Spleen (tissue), 11 donors: ENCODE measurements at regions not wholly inside any gene's neighbourhood (a gene's known extent, or its start where the extent isn't known, plus 50 kb on each side); places are given as distances from the start of the nearest gene placed in this dataset.

Source experiments
- DNase-seq: peaks from one replicate; pipeline ENCODE4 v3.0.0-alpha.2; 2020
- H3K27ac ChIP-seq, 8 donors: fragments of 200-600 bp; sonication (generic) in 7 of 8; 1 replicate in 4 of 8; 2 replicates in 4 of 8; pipeline versions ENCODE4 v1.5.0 to v1.8.0; 2016 to 2021; ENCODE audit warnings: inconsistent platforms in 4 of 8, mild to moderate bottlenecking in 4 of 8, moderate library complexity in 1 of 8
- H3K27me3 ChIP-seq, 7 donors: fragments of 200-600 bp; sonication (generic) in 6 of 7; replicated peaks in 1 of 7; 1 replicate in 4 of 7; 2 replicates in 3 of 7; pipeline versions ENCODE4 v1.5.0 to v1.8.0; 2016 to 2021; ENCODE audit warnings: inconsistent platforms in 3 of 7, mild to moderate bottlenecking in 1 of 7
- H3K36me3 ChIP-seq, 6 donors: fragments of 200-600 bp; sonication (generic) in 5 of 6; 1 replicate in 4 of 6; 2 replicates in 2 of 6; pipeline versions ENCODE4 v1.5.0 to v1.8.0; 2016 to 2021; ENCODE audit warnings: inconsistent platforms in 2 of 6
- H3K4me1 ChIP-seq, 6 donors: fragments of 200-600 bp; sonication (generic) in 5 of 6; 1 replicate in 3 of 6; 2 replicates in 3 of 6; pipeline versions ENCODE4 v1.5.0 to v1.8.0; 2016 to 2021; ENCODE audit warnings: inconsistent platforms in 3 of 6
- H3K4me3 ChIP-seq, 8 donors: fragments of 200-600 bp; sonication (generic) in 7 of 8; 1 replicate in 4 of 8; 2 replicates in 4 of 8; pipeline versions ENCODE4 v1.5.0 to v1.8.0; 2016 to 2021; ENCODE audit warnings: inconsistent platforms in 4 of 8, mild to moderate bottlenecking in 4 of 8, moderate library complexity in 2 of 8
- H3K9me3 ChIP-seq, 8 donors: fragments of 200-600 bp; sonication (generic) in 7 of 8; 1 replicate in 4 of 8; 2 replicates in 4 of 8; pipeline versions ENCODE4 v1.5.0 to v1.8.0; 2016 to 2021; ENCODE audit warnings: inconsistent platforms in 4 of 8
- POLR2A ChIP-seq, 3 donors: fragments of 450-650 bp; IDR thresholded peaks; one replicate each; pipeline ENCODE4 v1.5.1; 2017; ENCODE audit warnings: antibody characterized with exemption in 3 of 3, mild to moderate bottlenecking in 1 of 3
- POLR2AphosphoS5 ChIP-seq, 3 donors: sonication (generic); formaldehyde crosslinking; IDR thresholded peaks; one replicate each; pipeline ENCODE4 v1.5.1; 2017; ENCODE audit warnings: antibody characterized with exemption in 3 of 3
- WGBS, 5 donors: extraction: QIAGEN DNeasy Blood & Tissue Kit in 3 of 5; methylation state at CpG; one replicate each; pipeline versions ENCODE4 v1.1.5 to v1.1.7; 2013 to 2018; 5-methylcytosine and 5-hydroxymethylcytosine counted together
- intact Hi-C: fragments of 100-400 bp; cut with DNase I; formaldehyde crosslinking; loops from one replicate; pipeline ENCODE4 v1.15.0; 2023; ENCODE audit warnings: low total_unique reads
- TF ChIP-seq, protein P1 (sequence below), 11 experiments: fragments of 200-600 bp in 7 of 11; fragments of 450-650 bp in 4 of 11; sonication (generic) in 4 of 11; IDR thresholded peaks in 8 of 11; conservative IDR thresholded peaks in 3 of 11; 1 replicate in 7 of 11; 2 replicates in 4 of 11; pipeline versions ENCODE4 v1.4.0 to v1.8.0; 2016 to 2021; ENCODE audit warnings: antibody characterized with exemption in 11 of 11, inconsistent platforms in 4 of 11, mild to moderate bottlenecking in 1 of 11
- donor health status: healthy with polysubstance abuse.
- donor health status: DM: no; HTN: no; CAD: no; lungs with moderate emphysema.
- donor health status: DM: no; HTN: no; CAD: no.
- donor health status: Bipolar disorder and iron deficiency.
- donor health status: healthy.
- donor health status: DM: no; HTN: no; CAD: no.
- donor health status: DM: yes; HTN: yes; CAD: no.

DNA sequence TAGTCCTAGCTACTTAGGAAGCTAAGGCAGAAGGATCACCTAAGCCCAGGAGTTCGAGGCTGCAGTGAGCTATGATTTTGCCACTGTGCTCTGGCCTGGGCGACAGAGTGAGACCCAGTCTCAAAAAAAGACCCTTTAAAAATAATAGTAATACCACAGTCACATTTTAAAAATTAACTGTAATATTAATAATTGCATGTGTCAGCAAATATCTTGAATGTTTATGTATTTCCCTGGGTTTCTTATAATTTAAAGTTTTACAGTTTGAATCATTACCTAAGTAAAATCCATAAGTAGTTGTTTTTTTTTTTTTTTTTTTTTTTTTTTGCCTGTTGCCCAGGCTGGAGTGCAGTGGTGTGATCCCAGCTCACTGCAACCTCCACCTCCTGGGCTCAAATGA, 69.2 kb downstream of the LYZL2 start:
- H3K27ac ChIP-seq = no peak overlapping the region
- H3K9me3 ChIP-seq = no peaks in the 10 kb centered on the region
- no peak overlapping the region for H3K4me3 ChIP-seq
- no peak for DNase-seq
- no peaks in the 10 kb centered on the region for H3K27me3 ChIP-seq
- H3K4me1 ChIP-seq = peaks cover 0 to 29% (median 6%) of the 10 kb centered on the region in 6 donors
- 70 to 92% (median 83%) methylated on average over 2 of the region's 2 CpGs for WGBS, 5 donors
- no peaks in the 10 kb centered on the region for H3K36me3 ChIP-seq
- intact Hi-C loops = no loop called here
- TF ChIP-seq, protein P1, sequence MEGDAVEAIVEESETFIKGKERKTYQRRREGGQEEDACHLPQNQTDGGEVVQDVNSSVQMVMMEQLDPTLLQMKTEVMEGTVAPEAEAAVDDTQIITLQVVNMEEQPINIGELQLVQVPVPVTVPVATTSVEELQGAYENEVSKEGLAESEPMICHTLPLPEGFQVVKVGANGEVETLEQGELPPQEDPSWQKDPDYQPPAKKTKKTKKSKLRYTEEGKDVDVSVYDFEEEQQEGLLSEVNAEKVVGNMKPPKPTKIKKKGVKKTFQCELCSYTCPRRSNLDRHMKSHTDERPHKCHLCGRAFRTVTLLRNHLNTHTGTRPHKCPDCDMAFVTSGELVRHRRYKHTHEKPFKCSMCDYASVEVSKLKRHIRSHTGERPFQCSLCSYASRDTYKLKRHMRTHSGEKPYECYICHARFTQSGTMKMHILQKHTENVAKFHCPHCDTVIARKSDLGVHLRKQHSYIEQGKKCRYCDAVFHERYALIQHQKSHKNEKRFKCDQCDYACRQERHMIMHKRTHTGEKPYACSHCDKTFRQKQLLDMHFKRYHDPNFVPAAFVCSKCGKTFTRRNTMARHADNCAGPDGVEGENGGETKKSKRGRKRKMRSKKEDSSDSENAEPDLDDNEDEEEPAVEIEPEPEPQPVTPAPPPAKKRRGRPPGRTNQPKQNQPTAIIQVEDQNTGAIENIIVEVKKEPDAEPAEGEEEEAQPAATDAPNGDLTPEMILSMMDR (IDR thresholded peaks at IDR 0.05 in 8 of 11, conservative IDR thresholded peaks at IDR 0.05 in 3 of 11) = no peak
- no peak for TF ChIP-seq POLR2A (IDR thresholded peaks at IDR 0.05)
- no peak for TF ChIP-seq POLR2AphosphoS5 (IDR thresholded peaks at IDR 0.05)

DNA sequence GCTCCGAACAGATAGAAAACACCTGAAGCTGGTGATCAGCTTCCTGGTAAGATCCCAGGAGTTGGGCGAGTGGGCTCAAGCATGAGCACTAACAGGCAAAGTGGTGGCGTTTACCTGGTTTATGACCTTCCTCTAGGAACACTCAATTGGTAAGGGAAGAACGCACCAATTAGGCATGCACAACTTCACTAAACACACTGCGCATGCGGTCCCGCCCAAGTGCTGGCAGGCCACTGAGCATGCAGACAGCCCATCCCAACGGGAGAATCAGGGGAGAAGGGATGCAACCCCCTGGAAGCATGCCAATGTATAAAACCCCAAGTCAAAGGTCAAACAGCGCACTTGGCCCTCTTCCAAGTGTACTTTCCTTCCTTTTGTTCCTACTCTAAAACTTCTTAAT, 70.4 kb downstream of the LYZL2 start:
- DNase-seq = no peak
- intact Hi-C loops = no loop called here
- H3K9me3 ChIP-seq = no peaks in the 10 kb centered on the region
- H3K36me3 ChIP-seq = no peaks in the 10 kb centered on the region
- H3K27me3 ChIP-seq = no peaks in the 10 kb centered on the region
- no peak overlapping the region for H3K4me3 ChIP-seq
- TF ChIP-seq, protein P1 (IDR thresholded peaks at IDR 0.05 in 8 of 11, conservative IDR thresholded peaks at IDR 0.05 in 3 of 11) = no peak
- TF ChIP-seq POLR2AphosphoS5 (IDR thresholded peaks at IDR 0.05) (no peak), POLR2A (IDR thresholded peaks at IDR 0.05) (no peak)
- peaks cover 0 to 41% (median 11%) of the 10 kb centered on the region in 6 donors for H3K4me1 ChIP-seq
- no peak overlapping the region for H3K27ac ChIP-seq
- 73 to 90% (median 88%) methylated on average over 9 of the region's 9 CpGs for WGBS, 5 donors

DNA sequence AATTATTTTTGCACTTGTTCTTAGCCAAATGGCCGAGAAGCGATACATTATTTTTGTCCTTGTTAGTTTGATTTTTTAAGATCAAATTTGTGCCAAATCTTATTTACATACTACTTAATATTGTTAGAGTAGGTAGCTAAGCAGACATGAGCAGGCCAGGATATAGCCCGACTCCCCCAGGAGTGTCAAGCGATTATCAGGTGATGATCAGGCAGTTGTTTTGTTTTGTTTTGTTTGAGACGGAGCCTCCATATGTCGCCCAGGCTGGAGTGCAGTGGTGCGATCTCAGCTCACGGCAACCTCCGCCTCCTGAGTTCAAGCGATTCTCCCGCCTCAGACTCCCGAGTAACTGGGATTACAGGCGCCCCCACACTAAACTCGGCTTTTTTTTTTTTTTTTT, 71.1 kb downstream of the LYZL2 start:
- 87 to 97% (median 94%) methylated on average over 14 of the region's 14 CpGs for WGBS, 5 donors

DNA sequence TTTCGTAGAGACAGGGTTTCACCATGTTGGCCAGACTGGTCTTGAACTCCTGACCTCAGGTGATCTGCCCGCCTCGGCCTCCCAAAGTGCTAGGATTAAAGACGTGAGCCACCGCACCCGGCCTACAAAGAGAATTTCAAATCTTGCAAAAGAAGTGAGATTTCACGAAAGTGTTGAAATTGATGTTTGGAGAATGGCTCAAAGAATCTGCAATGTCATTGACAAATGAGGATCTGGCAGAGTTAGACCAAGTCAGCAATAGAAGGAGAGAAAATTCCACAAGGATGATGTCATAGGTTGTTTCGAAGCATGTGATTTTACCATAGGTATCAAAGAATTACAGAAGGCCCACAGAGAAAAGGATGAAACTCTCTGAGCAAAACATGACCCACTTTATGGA, 71.7 kb downstream of the LYZL2 start:
- H3K27me3 ChIP-seq = no peaks in the 10 kb centered on the region
- 45 to 87% (median 70%) methylated on average over 8 of the region's 8 CpGs for WGBS, 5 donors
- DNase-seq = no peak
- H3K36me3 ChIP-seq = no peaks in the 10 kb centered on the region
- no peak overlapping the region for H3K4me3 ChIP-seq
- H3K27ac ChIP-seq = peak overlapping the region in 6 of 8 donors; percentile 31 to 87 (median 66)
- no peak for TF ChIP-seq POLR2AphosphoS5 (IDR thresholded peaks at IDR 0.05)
- no peaks in the 10 kb centered on the region for H3K9me3 ChIP-seq
- intact Hi-C loops = no loop called here
- peaks cover 0 to 52% (median 19%) of the 10 kb centered on the region in 6 donors for H3K4me1 ChIP-seq

More for the DNA sequence above, 71.1 kb downstream of the LYZL2 start:
- DNase-seq = no peak
- Histone ChIP-seq H3K4me1 (peaks cover 0 to 48% (median 15%) of the 10 kb centered on the region in 6 donors), H3K9me3 (no peaks in the 10 kb centered on the region), H3K36me3 (no peaks in the 10 kb centered on the region), H3K27me3 (no peaks in the 10 kb centered on the region), H3K4me3 (no peak overlapping the region), H3K27ac (peak overlapping the region in 3 of 8 donors; percentile 75 to 87 (median 85))
- intact Hi-C loops = no loop called here
- TF ChIP-seq, protein P1 (IDR thresholded peaks at IDR 0.05 in 8 of 11, conservative IDR thresholded peaks at IDR 0.05 in 3 of 11) = no peak
- TF ChIP-seq POLR2AphosphoS5 (IDR thresholded peaks at IDR 0.05) (no peak), POLR2A (IDR thresholded peaks at IDR 0.05) (no peak)

DNA sequence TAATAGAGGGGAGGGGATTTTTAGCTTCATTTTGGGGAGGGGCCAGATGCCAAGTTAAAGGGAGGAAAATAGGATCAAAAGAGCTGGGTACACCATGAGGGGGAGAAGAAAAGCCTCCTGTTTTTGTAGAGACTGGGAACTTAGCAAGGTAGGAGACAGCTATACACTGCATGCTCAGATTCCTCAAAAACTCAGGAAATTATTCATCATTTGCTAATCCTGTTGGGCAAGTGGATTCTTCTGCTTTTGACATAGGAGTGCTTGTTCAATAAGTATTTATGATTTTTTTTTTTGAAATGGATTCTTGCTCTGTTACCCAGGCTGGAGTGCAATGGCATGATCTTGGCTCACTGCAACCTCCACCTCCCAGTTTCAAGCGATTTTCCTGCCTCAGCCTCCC, 73.4 kb downstream of the LYZL2 start:
- WGBS, 5 donors = 68 to 92% (median 79%) methylated on average over 1 of the region's 1 CpG
- TF ChIP-seq POLR2AphosphoS5 (IDR thresholded peaks at IDR 0.05) = no peak
- TF ChIP-seq POLR2A (IDR thresholded peaks at IDR 0.05) = no peak
- TF ChIP-seq, protein P1 (IDR thresholded peaks at IDR 0.05 in 8 of 11, conservative IDR thresholded peaks at IDR 0.05 in 3 of 11) = no peak
- no peak overlapping the region for H3K4me3 ChIP-seq
- H3K9me3 ChIP-seq = no peaks in the 10 kb centered on the region
- no peaks in the 10 kb centered on the region for H3K27me3 ChIP-seq
- no peaks in the 10 kb centered on the region for H3K36me3 ChIP-seq
- no peak for DNase-seq
- peaks cover 0 to 55% (median 19%) of the 10 kb centered on the region in 6 donors for H3K4me1 ChIP-seq
- intact Hi-C loops = no loop called here
- peak overlapping the region in 5 of 8 donors; percentile 51 to 87 (median 85) for H3K27ac ChIP-seq
